HG03439 (cell line): ENCODE measurements at regions not wholly inside any gene's neighbourhood (a gene's known extent, or its start where the extent isn't known, plus 50 kb on each side); places are given as distances from the start of the nearest gene placed in this dataset.
"Not testable (repeated sequence)": the region's sequence is repeated elsewhere in the genome, so short reads cannot be mapped to it uniquely, and the experiment has no call there.

Source experiments
- ATAC-seq: cut with Tn5 transposase; IDR thresholded peaks from one replicate; pipeline ENCODE4 v1.9.1; 2021; ENCODE audit warnings: mild to moderate bottlenecking, moderate library complexity; ENCODE audit not compliant: unreplicated experiment

DNA sequence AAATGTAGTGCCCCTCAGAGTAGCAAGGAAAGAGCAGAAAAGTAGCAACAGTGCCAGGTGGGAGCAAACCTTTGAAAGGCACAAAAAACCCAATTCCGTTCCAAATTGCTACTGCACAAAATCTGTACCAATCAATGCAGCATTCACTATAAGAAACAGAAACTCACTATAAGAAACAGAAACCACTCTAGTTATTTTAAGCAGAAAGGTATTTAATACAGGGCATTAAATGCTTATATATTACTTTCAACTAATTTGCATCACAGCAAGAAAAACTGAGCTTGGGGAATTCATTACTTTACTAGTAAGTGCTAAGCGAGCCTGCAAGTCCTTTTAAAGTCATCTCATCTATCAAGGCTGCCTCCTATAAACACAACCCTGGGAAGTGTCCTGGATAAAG, 116.5 kb upstream of the OLIG3 start:
- no peak for ATAC-seq

DNA sequence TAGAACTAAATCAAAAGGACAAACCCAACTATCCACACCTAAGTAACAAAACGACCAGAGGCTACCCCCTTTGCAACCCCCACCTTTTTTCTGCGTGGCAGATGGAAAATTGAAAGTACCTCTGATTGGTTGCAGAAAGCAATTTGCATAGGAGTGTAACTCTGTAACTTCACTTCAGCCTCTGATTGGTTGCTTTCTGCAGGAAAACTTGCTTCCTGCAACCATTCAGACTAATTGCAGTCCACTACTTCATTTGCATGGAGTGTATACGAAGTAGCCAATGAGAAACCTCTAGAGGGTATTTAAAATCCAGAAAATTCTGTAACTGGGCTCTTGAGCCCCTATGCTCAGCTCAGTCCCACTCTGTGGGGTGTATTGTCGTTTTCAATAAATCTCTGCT, 129.1 kb upstream of the OLIG3 start:
- ATAC-seq: no peak

DNA sequence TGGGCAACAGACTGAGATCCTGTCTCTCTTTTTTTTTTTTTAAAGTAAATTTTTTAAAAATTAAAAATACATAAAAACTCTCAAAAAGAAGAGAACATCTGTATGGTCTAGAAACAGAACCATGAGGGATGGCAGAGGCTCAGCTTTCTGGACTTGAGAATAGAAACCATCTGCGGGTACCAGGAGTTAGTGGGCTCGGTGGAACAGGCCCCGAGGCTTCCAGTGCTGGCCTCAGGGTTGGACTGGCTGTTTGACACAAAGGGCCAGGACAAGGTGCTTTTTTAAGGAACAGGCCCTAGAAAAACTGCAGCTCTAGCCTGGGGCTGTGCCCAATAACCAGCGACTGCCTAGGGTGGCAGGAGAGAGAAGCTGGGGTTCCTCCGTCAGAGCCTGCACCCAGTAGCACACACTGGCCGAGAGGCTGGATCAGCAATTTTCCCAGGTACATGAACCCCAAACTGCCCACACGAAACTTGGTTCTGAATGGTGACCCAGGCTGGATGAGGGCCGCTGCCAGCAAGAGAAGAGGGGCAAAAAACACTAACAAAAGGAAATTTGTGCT, 131.0 kb upstream of the OLIG3 start:
- ATAC-seq: no peak

DNA sequence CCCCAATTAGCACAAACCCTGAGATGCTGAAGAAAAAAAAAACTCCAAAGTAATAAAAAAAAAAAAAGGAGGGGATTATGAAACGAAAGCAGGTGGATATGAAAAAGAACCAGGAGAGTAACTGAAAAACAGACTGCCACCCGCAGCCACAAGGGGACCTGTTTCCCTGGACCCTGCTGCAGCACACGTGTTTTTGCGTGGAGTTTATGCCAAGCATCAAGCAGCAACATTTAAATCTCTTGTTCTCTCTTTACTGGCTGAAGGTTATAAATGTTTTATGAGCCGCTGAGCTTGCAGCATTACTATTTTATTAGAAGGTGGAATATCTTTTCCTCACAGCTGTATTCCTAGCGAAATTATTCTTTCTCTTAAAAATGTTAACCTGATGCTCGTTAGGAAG, 131.6 kb upstream of the OLIG3 start:
- no peak for ATAC-seq

DNA sequence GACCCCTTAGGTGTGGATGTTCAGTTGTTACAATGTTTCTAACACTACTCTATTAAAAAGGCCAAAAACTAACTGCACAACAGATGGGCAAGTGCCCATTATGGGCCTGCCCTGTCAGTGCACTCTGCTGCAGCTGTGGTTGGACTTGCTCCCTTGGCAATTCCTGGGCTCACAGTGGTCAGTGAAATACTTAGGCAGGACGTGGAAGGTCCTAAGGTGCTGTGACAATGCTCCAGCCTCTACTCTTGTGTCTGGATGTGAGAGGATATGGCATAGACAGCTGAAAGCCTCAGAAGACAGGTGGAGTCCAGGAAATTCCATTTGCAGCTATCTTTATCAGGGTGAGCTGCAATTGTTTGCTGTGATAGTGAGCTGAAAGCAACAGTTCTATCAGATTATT, 136.5 kb upstream of the OLIG3 start:
- no peak for ATAC-seq

DNA sequence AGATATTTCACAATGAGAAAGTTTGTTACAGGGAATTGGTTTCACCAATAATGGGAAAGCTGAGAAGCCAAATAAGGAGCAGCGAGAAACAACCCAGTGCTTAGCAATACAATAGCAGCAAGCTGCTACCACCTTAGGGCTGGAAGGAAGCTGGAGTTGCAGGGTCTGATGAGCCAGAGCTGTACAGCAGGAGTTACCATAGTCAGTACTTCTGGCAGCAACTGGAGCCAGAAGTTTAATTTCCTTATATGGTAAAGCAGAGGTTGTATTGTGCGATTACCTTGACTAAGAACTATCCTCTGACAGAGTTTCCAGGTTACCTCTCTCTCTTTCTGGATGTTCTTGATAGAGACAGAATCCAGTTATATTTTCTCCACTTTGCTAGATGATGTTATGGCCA, 137.1 kb upstream of the OLIG3 start:
- no peak for ATAC-seq

DNA sequence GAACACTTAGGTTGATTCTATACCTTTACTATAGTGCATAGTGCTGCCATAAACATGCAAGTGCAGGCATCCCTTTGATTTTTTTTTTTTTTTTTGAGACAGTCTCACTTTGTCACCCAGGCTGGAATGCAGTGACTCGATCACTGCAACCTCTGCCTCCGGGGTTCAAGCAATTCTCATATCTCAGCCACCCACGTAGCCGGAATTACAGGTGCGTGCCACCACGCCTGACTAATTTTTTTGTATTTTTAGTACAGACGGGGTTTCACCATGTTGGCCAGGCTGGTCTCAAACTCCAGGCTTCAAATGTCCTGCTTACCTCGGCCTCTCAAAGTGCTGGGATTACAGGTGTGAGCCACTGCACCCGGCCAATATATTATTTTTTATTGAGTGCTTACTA, 140.0 kb upstream of the OLIG3 start:
- ATAC-seq: not testable (repeated sequence)

DNA sequence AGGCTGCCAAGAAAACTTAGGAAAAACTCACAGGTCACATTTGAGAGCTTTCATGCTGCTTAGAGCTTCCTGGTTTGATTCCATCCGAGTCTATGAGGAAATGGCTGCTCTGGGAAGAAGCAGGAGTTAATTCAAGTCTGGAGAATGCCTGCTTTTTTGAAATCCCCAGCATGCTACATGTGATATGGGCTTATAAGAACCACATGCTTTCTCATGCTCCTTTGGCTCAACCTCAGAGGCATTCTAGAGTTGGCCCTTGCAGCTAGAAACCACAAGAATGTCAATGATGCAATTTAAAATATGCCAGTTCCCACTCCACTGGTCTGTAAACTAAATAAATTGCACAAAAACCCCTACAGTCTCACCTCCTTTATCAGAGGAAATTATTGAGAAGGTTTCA, 142.9 kb upstream of the OLIG3 start:
- no peak for ATAC-seq

DNA sequence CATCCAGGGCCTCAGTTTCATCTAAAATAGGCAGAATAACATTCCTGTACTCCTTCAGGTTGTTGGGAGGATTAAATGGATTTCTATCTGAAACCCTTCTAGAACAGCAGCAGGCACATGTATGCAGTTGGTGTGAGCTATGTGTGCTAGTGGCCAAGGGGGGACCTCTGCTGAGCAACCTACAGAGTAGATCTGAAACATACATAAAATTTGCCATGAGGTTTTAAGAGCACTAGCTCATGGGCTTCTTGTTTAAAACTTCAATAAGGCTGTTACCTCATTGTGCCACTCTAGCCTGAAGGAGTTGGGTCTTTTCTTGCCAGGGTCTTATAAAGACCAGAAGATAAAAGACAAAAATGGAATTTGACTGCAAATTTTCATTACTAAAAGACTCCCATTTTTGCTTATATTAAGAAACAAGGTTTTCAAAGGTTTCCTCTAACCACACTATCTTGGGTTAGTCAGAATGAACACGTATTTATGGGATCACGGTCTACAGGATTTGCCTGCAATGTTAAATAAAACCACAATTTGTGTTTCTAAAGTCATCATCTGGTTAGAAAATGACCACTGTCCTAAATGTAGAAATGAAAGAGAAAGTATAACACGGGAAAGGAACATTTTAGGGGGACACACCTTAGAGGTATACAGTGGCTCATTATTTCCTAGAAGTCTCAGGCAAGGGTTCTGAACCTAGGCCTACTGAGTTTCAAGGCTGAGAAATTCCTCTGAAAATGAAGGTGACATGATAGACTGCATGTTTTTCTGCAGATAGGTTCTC, 144.9 kb upstream of the OLIG3 start:
- ATAC-seq: no peak

DNA sequence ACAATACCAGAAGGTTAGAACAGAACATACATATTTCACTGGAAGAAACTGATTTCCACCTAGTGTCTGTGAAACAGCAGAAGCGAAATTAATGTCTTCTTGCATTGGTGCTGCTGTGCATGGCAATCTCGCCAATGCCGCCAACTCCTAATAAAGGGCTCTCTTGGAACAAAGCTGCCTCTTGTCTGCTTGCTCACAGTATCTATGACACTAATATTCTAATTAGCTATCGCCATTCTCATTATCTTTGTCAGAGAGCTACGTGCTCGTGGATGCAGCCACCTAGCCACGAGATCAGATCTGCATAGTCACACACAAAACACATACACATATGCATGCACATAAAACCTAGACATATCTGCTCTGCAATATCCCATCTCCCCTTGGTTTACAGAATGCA, 145.9 kb upstream of the OLIG3 start:
- no peak for ATAC-seq

DNA sequence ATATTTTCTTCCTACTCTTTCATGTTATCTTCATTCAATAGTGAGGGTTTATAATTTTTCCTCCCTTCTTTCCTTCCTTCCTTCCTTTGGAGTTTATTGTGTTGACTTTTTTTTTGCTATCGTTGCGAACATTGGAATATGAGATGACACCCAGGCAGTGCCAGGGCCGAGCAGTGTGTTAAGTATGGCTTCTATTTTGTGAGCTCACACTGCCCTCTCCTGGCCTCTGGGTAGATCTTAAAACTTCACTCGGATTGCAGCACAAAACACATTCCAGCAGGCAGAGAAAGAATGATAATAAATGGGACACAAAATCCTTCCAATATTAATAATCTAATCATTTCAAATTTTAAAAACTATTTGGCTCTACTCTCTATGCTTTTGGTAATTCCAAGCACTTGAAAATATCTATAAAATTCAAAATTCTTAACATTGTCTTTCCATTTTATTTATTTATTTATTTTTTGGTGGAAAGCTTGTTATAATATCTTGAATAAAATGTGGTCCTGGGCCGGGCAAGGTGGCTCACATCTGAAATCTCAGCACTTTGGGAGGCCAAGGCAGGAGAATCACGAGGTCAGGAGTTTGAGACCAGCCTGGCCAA, 147.4 kb upstream of the OLIG3 start:
- ATAC-seq: peak; percentile 61

DNA sequence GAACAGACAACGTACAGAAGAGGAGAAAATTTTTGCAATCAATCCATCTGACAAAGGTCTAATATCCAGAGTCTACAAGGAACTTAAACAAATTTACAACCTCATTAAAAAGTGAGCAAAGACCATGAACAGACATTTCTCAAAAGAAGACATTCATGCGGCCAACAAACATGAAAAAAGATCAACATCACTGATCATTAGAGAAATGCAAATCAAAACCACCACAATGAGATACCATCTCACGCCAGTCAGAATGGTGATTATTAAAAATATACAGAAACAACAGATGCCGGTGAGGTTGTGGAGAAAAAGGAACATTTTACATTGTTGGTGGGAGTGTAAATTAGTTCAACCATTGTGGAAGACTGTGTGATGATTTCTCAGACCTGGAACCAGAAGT, 149.0 kb upstream of the OLIG3 start:
- ATAC-seq: not testable (repeated sequence)

DNA sequence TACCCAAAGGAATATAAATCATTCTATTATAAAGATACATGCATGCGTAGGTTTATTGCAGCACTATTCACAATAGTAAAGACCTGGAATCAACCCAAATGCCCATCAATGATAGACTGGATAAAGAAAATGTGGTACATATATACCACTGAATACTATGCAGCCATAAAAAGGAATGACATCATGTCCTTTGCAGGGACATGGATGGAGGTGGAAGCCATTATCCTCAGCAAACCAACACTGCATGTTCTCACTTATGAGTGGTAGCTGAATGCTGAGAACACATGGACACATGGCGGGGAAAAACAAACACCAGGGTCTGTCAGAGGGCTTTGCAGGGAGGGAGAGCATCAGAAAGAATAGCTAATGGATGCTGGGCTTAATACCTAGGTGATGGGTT, 149.4 kb upstream of the OLIG3 start:
- not testable (repeated sequence) for ATAC-seq

DNA sequence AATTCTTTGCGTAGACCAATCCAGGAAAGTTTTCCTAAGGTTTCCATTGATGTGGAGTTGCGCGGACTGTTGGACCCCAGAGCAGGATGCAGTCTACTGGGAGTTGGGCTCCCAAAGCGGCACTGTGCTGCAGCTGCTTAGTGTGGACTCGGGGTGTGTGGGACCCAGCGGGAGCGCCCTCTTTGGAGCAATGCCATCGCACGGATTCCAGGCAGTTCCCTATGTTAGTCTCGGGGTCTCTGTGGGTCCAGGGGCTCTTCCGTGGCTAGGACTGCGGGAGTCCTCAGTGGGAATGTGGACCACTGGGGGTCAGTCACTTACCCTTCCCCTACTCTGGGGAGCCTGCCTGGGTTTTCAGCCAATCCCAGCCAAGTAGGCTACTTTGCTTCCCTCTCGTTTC, 151.7 kb upstream of the OLIG3 start:
- ATAC-seq: no peak

DNA sequence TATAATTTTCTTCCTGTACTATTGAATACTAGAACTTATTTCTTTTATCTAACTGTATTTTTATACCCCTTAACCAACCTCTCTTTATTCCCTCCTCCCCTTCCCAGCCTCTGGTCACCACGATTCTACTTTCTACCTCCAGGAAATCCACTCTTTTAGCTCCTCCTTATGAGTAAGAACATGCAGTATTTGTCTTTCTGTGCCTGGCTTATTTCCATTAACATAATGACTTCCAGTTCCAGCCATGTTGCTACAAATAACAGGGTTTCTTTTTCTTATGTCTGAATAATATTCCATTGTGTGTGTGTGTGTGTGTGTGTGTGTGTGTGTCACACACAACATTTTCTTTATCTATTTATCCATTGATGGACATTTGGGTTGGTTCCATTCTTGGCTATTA, 152.3 kb upstream of the OLIG3 start:
- no peak for ATAC-seq

DNA sequence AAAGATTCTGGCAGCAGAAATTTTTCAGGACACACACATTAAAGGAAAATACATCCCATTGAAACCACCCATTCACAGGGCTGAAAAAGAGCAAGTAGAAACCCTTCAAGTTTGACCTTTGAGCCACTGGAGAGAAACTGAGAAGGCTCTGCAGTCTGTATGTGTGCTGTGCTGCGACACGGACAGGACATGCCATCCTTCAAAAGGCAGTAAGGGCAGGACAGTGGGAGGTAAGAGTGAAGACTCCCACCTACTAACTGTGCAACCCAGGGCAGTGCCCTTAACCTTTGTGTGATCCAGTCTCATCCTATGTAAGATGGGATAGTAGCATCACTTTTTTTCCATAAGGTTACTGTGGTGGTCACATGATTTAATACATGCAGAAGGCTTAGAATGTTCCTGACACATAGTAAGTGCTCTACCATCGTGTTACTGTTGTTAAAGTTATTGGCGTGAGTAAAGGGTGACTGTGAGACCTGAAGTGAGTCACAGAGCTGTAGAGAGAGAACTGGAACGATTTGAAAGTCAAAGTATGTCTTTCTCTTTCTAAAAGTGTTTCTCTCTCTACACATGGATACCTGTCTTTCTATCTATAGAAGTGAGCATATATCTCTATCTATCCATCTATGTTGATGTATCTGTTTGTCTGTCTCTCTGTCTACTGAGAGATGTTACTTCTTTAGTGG, 153.7 kb upstream of the OLIG3 start:
- ATAC-seq: no peak

DNA sequence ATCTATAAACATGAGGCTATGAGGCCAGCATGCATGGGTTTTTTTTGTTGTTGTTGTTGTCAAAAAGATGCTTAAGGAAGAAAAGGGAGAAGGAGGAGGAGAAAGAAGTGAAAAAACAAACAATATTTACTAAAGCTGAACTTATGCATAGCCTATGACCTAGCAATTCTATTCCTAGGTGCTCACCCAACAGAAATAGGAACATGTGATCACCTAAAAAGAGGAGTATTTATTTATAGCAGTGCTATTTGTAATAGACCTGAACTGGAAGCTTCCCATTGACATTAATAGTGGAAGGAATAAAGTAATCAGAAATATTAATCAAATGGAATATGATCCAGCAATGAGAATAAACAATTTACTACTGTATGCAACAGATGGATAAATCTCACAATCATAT, 156.5 kb upstream of the OLIG3 start:
- no peak for ATAC-seq

DNA sequence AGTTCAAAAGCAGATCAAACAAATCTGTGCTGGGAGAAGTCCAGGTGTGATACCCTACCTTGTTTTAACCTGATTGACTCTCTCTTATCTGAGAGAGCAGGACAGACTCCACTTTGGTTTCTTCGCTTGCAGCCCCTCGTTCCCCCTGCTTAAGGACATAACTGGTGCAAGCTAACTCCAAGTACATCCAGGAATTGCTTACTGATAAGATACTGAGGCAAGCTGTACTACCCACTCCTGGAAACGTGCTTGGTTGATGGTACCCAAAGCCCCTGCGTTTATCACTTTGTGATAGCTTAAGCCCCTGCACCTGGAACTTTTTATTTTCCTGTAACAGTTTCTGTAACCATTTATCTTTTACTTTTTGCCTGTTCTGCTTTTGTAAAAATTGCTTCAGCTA, 157.0 kb upstream of the OLIG3 start:
- no peak for ATAC-seq

DNA sequence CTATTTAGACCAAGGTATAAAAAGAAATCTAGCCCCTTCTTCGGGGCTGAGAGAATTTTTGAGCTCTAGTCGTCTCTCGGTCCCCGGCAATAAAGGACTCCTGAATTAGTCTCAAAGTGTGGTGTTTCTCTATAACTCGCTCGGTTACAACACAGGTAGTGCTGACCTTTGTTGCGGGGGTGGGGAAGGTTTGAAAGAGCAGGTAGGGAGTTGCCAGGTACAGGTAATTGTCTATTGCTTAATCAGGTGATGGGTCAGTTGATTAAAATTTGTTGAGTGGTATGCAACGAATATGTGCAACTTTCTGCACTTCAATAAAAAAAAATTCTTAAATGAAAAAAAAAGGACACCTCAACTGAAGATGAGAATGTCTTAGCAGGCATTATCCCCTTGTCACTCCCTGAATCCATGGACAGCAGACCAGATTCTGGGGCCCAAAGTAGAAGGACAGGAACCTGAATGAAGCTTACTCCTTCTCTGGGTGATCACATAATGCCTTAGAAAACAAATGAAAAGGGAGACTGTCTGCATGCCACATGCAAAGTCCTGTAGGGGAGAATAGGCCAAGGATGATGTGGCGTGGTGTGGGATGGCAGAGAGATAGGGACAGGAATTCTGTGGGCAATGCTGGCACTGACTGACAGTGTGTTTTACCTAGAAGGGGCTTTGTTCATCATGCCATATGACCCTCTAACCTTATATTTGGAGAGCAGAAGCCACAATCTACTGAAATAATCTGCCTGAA, 157.6 kb upstream of the OLIG3 start:
- no peak for ATAC-seq

DNA sequence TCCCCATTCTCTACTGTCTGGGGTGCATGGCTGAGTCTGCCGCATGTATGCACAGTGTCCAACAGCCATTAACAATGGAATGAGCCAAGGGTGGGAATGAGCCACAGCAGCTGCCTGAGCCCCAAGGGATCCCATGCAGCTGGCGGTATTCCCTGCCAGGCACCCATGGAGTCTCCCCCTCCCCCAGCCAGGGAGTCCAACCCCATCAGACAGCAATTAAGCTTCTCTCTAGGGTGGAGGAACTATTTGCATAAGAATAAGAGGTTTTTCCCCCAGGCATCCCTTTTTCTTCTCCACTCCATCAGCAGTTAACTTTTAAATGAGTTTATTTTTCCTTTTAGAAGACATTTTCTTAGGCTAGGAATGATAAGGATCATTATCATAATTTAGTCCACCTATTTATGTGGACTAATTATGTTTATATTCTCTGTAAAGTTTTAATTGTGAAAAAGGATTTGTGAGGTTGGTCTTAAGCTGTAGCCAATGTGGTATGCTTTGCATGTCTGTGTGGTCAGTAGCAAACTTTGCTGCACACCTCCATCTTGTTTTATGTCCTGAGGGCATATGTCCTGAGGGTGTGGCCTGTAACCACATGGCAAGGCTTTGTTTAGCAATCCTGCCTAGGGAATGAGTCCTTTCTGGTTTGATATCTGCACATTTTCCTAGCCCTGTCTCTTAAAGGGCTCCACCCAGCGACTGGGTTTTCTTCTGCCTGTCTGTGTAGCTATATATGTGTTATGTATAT, 158.9 kb upstream of the OLIG3 start:
- ATAC-seq: no peak

DNA sequence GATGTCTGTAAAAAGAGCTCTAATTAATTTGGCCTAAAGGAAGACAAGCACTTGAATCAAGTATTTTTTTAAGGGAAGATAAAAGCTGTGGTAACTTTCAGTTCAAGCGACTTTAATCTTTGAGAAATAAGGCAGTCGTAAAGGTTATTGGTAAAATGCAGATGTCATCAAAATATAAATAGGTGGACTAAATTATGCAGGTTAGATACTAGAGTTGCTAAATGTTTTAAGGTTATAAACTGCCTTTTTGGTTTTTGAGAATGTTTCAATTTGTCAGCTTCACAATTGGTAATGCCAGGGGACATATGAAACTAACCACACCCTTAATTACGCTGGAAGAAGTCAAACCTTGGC, 159.5 kb upstream of the OLIG3 start:
- no peak for ATAC-seq
